Psoas muscle (tissue), 7 donors: ENCODE measurements at regions not wholly inside any gene's neighbourhood (a gene's known extent, or its start where the extent isn't known, plus 50 kb on each side); places are given as distances from the start of the nearest gene placed in this dataset.
A peak's percentile ranks its signal among the peaks of the same experiment; 100 is the strongest.

Experiments
- ATAC-seq, 4 donors: fragments of 200-7000 bp; cut with Tn5 transposase; one replicate each; pipeline ENCODE4 v1.9.1; 2020; ENCODE audit warnings: moderate library complexity in 3 of 4, mild to moderate bottlenecking in 2 of 4
- DNase-seq, 2 donors: peaks; one replicate each; pipeline ENCODE4 v3.0.0-alpha.2; 2020
- H3K27ac ChIP-seq: fragments of 200-600 bp; one replicate; pipeline ENCODE4 v1.8.0; 2022
- H3K27me3 ChIP-seq, 3 donors: fragments of 200-600 bp in 1 of 3; one replicate each; pipeline versions ENCODE4 v1.6.1 to v1.8.0; 2013 to 2022; ENCODE audit warnings: low read length in 2 of 3, mild to moderate bottlenecking in 2 of 3, moderate library complexity in 1 of 3; ENCODE audit not compliant: insufficient read depth in 3 of 3
- H3K36me3 ChIP-seq, 2 donors: fragments of 200-600 bp in 1 of 2; one replicate each; pipeline versions ENCODE4 v1.6.1 to v1.8.0; 2013 to 2022; ENCODE audit warnings: low read depth in 1 of 2, mild to moderate bottlenecking in 1 of 2, moderate library complexity in 1 of 2; ENCODE audit not compliant: insufficient read depth in 1 of 2
- H3K4me1 ChIP-seq: fragments of 200-600 bp; one replicate; pipeline ENCODE4 v1.8.0; 2022
- H3K4me3 ChIP-seq: fragments of 200-600 bp; one replicate; pipeline ENCODE4 v1.8.0; 2022; ENCODE audit warnings: mild to moderate bottlenecking
- H3K9me3 ChIP-seq: fragments of 200-600 bp; one replicate; pipeline ENCODE4 v1.8.0; 2022
- CTCF ChIP-seq: fragments of 200-600 bp; IDR thresholded peaks from one replicate; pipeline ENCODE4 v1.8.0; 2022; ENCODE audit warnings: antibody characterized with exemption
- WGBS, 3 donors: extraction: QIAGEN DNeasy Blood & Tissue Kit; methylation state at CpG; one replicate each; pipeline versions ENCODE4 v1.1.6 to v1.1.7; 2013; 5-methylcytosine and 5-hydroxymethylcytosine counted together
- intact Hi-C, 2 donors: fragments of 100-400 bp; cut with DNase I; formaldehyde crosslinking; loops; one replicate each; pipeline versions ENCODE4 v1.11.0 to v1.14.2; 2022
- donor health status: healthy with polysubstance abuse.
- donor health status: DM: no; HTN: no; CAD: no; lungs with moderate emphysema.
- donor health status: Bipolar disorder and iron deficiency.
- donor health status: healthy.
- donor health status: DM: yes; HTN: yes; CAD: no.
- donor health status: DM: no; HTN: no; CAD: no.
- donor health status: DM: yes; HTN: yes; CAD: no.

- WGBS, 3 donors = 77 to 82% (median 79%) methylated on average over 5 of the region's 5 CpGs
- Histone ChIP-seq H3K4me3 (no peak overlapping the region), H3K27ac (no peak overlapping the region), H3K9me3 (peaks cover 13% of the 10 kb centered on the region), H3K36me3 (no peaks in the 10 kb centered on the region), H3K4me1 (peaks cover 19% of the 10 kb centered on the region), H3K27me3 (no peaks in the 10 kb centered on the region)
- ATAC-seq (no peak), DNase-seq (no peak)
- no peak for TF ChIP-seq CTCF
- intact Hi-C loops = no loop called here
Observed at GRCh38 chr15:70505936-70506912, 257.1 kb downstream of the UACA start.

GRCh38 chr15:70505411-70505919 lies 257.9 kb downstream of the UACA start:
- Histone ChIP-seq H3K9me3 (peaks cover 5% of the 10 kb centered on the region), H3K4me3 (no peak overlapping the region), H3K36me3 (no peaks in the 10 kb centered on the region), H3K27me3 (no peaks in the 10 kb centered on the region), H3K27ac (no peak overlapping the region), H3K4me1 (peaks cover 19% of the 10 kb centered on the region)
- TF ChIP-seq CTCF = no peak
- intact Hi-C loops = no loop called here
- 39 to 46% (median 40%) methylated on average over 3 of the region's 3 CpGs for WGBS, 3 donors
- no peak for DNase-seq
- peak; percentile 46 to 70 (median 55) for ATAC-seq

- ATAC-seq (no peak), DNase-seq (no peak)
- peaks cover under 1% of the 10 kb centered on the region for H3K9me3 ChIP-seq
- H3K4me1 ChIP-seq = peaks cover 19% of the 10 kb centered on the region
- H3K4me3 ChIP-seq = no peak overlapping the region
- H3K27me3 ChIP-seq = no peaks in the 10 kb centered on the region
- H3K27ac ChIP-seq = no peak overlapping the region
- 79 to 95% (median 81%) methylated on average over 11 to 12 of the region's 12 CpGs for WGBS, 3 donors
- no peaks in the 10 kb centered on the region for H3K36me3 ChIP-seq
- TF ChIP-seq CTCF = no peak
- intact Hi-C loops = no loop called here
Observed at GRCh38 chr15:70504988-70505387, 258.4 kb downstream of the UACA start.

GRCh38 chr15:70504299-70504951 lies 258.9 kb downstream of the UACA start:
- TF ChIP-seq CTCF = no peak

More at GRCh38 chr15:70504299-70504951, 258.9 kb downstream of the UACA start:
- DNase-seq (peak; percentile 71 to 81), ATAC-seq (peak; percentile 17 to 47 (median 28))
- intact Hi-C loops = no loop called here
- Histone ChIP-seq H3K27ac (peak overlapping the region; percentile 23), H3K4me3 (no peak overlapping the region), H3K4me1 (peaks cover 19% of the 10 kb centered on the region), H3K9me3 (no peaks in the 10 kb centered on the region), H3K36me3 (no peaks in the 10 kb centered on the region), H3K27me3 (no peaks in the 10 kb centered on the region)
- 50 to 53% (median 52%) methylated on average over 9 of the region's 9 CpGs for WGBS, 3 donors
